Bronchial epithelial cell (primary cell): ENCODE measurements at regions not wholly inside any gene's neighbourhood (a gene's known extent, or its start where the extent isn't known, plus 50 kb on each side); places are given as distances from the start of the nearest gene placed in this dataset.

Experiments used
- DNase-seq: peaks from one replicate; pipeline ENCODE4 v3.0.0-alpha.2; 2010; ENCODE audit warnings: low read depth
- FAIRE-seq: peaks from 2 replicates; lab custom pipeline; 2011; peaks lifted over from hg19 to GRCh38; lab: Jason Lieb, UNC
- H3K27me3 ChIP-seq: 2 replicates; pipeline ENCODE4 v1.5.1; 2011; ENCODE audit warnings: low read length; ENCODE audit not compliant: control insufficient read depth, insufficient read depth
- H3K36me3 ChIP-seq: 2 replicates; pipeline ENCODE4 v1.5.1; 2011; ENCODE audit warnings: low read length; ENCODE audit not compliant: control insufficient read depth, insufficient read depth
- H3K4me3 ChIP-seq: 2 replicates; pipeline ENCODE4 v1.5.1; 2011; ENCODE audit warnings: mild to moderate bottlenecking, low read depth, low read length, control low read depth
- CTCF ChIP-seq: IDR thresholded peaks from 2 replicates; pipeline ENCODE4 v1.5.1; 2011; ENCODE audit warnings: mild to moderate bottlenecking, moderate library complexity, low read length, control low read depth, inconsistent platforms; ENCODE audit not compliant: insufficient read depth, severe bottlenecking

- Histone ChIP-seq H3K4me3 (no peak overlapping the region), H3K27me3 (no peaks in the 10 kb centered on the region), H3K36me3 (no peaks in the 10 kb centered on the region)
- FAIRE-seq (no peak), DNase-seq (no peak)
- no peak for TF ChIP-seq CTCF
Measured at GRCh38 chr11:23090659-23091058, 230.4 kb upstream of the CCDC179 start.

- no peak overlapping the region for H3K4me3 ChIP-seq
- no peak for DNase-seq
- no peak for FAIRE-seq
- no peak for TF ChIP-seq CTCF
- no peaks in the 10 kb centered on the region for H3K27me3 ChIP-seq
- H3K36me3 ChIP-seq = no peaks in the 10 kb centered on the region
Measured at GRCh38 chr11:23095650-23096189, 235.4 kb upstream of the CCDC179 start.

- FAIRE-seq (no peak), DNase-seq (no peak)
- Histone ChIP-seq H3K27me3 (no peaks in the 10 kb centered on the region), H3K36me3 (no peaks in the 10 kb centered on the region), H3K4me3 (no peak overlapping the region)
- TF ChIP-seq CTCF = no peak
Measured at GRCh38 chr11:23097891-23098290, 237.6 kb upstream of the CCDC179 start.

GRCh38 chr11:23099256-23099655 is 239.0 kb upstream of the CCDC179 start:
- DNase-seq (no peak), FAIRE-seq (no peak)
- TF ChIP-seq CTCF = no peak
- no peaks in the 10 kb centered on the region for H3K27me3 ChIP-seq
- H3K36me3 ChIP-seq = no peaks in the 10 kb centered on the region
- H3K4me3 ChIP-seq = no peak overlapping the region

GRCh38 chr11:23100726-23101125 is 240.5 kb upstream of the CCDC179 start:
- TF ChIP-seq CTCF = no peak
- H3K36me3 ChIP-seq = no peaks in the 10 kb centered on the region
- no peak for DNase-seq
- H3K27me3 ChIP-seq = no peaks in the 10 kb centered on the region
- no peak for FAIRE-seq
- no peak overlapping the region for H3K4me3 ChIP-seq

GRCh38 chr11:23103416-23103815 is 243.1 kb upstream of the CCDC179 start:
- Histone ChIP-seq H3K27me3 (no peaks in the 10 kb centered on the region), H3K36me3 (no peaks in the 10 kb centered on the region), H3K4me3 (no peak overlapping the region)
- TF ChIP-seq CTCF = no peak
- no peak for FAIRE-seq
- DNase-seq = no peak
